Aorta (tissue), 5 donors: ENCODE measurements at regions not wholly inside any gene's neighbourhood (a gene's known extent, or its start where the extent isn't known, plus 50 kb on each side); places are given as distances from the start of the nearest gene placed in this dataset.

Experiments
- ATAC-seq: fragments of 200-7000 bp; cut with Tn5 transposase; one replicate; pipeline ENCODE4 v1.9.1; 2022; ENCODE audit warnings: moderate library complexity; ENCODE audit not compliant: low FRiP score
- DNase-seq, 2 donors: peaks; one replicate each; pipeline ENCODE4 v3.0.0-alpha.2; 2020
- H3K27ac ChIP-seq, 2 donors: one replicate each; pipeline ENCODE4 v1.5.1; 2013; ENCODE audit warnings: low read length in 2 of 2, mild to moderate bottlenecking in 2 of 2, moderate library complexity in 2 of 2, control low read depth in 1 of 2, inconsistent platforms in 1 of 2, low read depth in 1 of 2
- H3K27me3 ChIP-seq, 2 donors: one replicate each; pipeline ENCODE4 v1.6.1; 2013; ENCODE audit warnings: control low read depth in 1 of 2, low read length in 1 of 2, mild to moderate bottlenecking in 1 of 2, moderate library complexity in 1 of 2; ENCODE audit not compliant: insufficient read depth in 2 of 2, control insufficient read depth in 1 of 2
- H3K36me3 ChIP-seq, 2 donors: one replicate each; pipeline ENCODE4 v1.6.1; 2013; ENCODE audit warnings: control low read depth in 1 of 2, low read length in 1 of 2, mild to moderate bottlenecking in 1 of 2; ENCODE audit not compliant: insufficient read depth in 2 of 2, control insufficient read depth in 1 of 2
- H3K4me1 ChIP-seq, 2 donors: one replicate each; pipeline ENCODE4 v1.6.1; 2013; ENCODE audit warnings: low read length in 2 of 2, control low read depth in 1 of 2, mild to moderate bottlenecking in 1 of 2, moderate library complexity in 1 of 2; ENCODE audit not compliant: insufficient read depth in 2 of 2, control insufficient read depth in 1 of 2
- H3K4me3 ChIP-seq, 2 donors: one replicate each; pipeline ENCODE4 v1.5.1; 2013; ENCODE audit warnings: low read length in 2 of 2, control low read depth in 1 of 2, mild to moderate bottlenecking in 1 of 2
- H3K9me3 ChIP-seq: one replicate; pipeline ENCODE4 v1.6.1; 2013; ENCODE audit warnings: mild to moderate bottlenecking, low read length; ENCODE audit not compliant: control insufficient read depth
- WGBS, 2 donors: extraction: QIAGEN DNeasy Blood & Tissue Kit; methylation state at CpG; one replicate each; pipeline ENCODE4 v1.1.7; 2013; 5-methylcytosine and 5-hydroxymethylcytosine counted together
- intact Hi-C, 2 donors: fragments of 100-400 bp; cut with DNase I; formaldehyde crosslinking; loops; one replicate each; pipeline versions ENCODE4 v1.14.2 to v1.15.0; 2022
- donor health status: healthy with polysubstance abuse.
- donor health status: Bipolar disorder and iron deficiency.
- donor health status: DM: no; HTN: no; CAD: no.
- donor health status: DM: no; HTN: no; CAD: no.
- donor health status: DM: yes; HTN: yes; CAD: no.

DNA sequence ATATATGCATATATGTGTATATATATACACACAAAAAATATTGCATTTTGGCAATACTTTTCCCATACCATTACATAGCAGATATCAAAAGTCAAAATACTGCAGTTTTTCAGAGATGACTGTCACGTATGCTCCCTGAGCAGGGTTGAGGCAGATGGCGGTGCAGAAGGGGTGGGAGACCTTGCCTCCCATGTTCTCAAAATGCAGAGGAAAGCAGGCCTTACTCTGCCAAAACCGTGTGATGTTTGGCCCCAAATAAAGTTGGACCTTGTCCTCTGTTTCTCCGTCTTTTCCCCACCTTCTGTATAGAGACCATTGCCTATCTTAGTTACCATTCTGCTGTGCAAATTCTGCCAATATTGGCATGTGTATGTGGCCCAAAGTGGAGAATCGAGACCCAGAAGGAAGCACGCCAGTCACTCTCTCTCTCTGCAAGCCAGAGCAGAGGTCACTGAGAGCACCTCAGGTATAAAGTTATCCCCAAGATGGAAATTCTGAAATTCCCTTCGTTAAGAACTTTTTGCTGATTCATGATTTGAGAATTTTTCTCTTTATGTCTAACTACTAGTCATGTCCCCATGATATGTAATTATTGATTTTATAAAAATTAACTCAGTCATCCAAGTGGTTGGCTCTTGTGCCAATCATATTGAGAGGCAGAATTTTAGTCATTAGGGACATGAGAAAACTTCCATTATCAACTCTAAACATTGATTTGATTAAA, 898.8 kb downstream of the EPHA4 start:
- 86 to 88% methylated on average over 7 of the region's 7 CpGs for WGBS, 2 donors
- Histone ChIP-seq H3K4me3 (no peak overlapping the region), H3K27ac (no peak overlapping the region), H3K4me1 (no peaks in the 10 kb centered on the region), H3K27me3 (peaks cover 0 to 1% of the 10 kb centered on the region in 2 donors), H3K9me3 (no peaks in the 10 kb centered on the region), H3K36me3 (no peaks in the 10 kb centered on the region)
- ATAC-seq (no peak), DNase-seq (no peak)
- intact Hi-C loops = no loop called here

DNA sequence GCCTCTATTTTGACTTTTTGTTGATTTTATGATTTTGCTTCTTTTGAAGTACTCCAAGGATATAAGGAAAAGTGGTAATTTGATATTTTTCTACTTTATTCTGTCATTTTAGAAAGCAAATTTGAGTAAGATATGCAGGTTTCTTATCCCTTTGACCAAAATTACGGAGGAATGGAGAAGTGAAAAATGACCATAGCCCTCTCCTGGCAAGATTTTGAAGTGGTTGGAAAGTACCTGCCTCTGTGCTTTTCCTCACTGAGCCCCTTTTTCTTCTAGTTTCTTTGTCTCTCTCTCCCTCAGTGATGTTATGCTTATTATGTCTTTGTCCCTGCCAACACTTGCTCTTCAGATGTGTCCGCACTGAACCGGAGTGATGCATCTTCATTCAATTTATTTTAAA, 898.1 kb downstream of the EPHA4 start:
- H3K36me3 ChIP-seq = no peaks in the 10 kb centered on the region
- DNase-seq (no peak), ATAC-seq (no peak)
- no peak overlapping the region for H3K27ac ChIP-seq
- peaks cover 0 to 1% of the 10 kb centered on the region in 2 donors for H3K27me3 ChIP-seq
- no peak overlapping the region for H3K4me3 ChIP-seq
- no peaks in the 10 kb centered on the region for H3K9me3 ChIP-seq
- WGBS, 2 donors = 90 to 95% methylated on average over 3 of the region's 3 CpGs
- no peaks in the 10 kb centered on the region for H3K4me1 ChIP-seq
- intact Hi-C loops = no loop called here

DNA sequence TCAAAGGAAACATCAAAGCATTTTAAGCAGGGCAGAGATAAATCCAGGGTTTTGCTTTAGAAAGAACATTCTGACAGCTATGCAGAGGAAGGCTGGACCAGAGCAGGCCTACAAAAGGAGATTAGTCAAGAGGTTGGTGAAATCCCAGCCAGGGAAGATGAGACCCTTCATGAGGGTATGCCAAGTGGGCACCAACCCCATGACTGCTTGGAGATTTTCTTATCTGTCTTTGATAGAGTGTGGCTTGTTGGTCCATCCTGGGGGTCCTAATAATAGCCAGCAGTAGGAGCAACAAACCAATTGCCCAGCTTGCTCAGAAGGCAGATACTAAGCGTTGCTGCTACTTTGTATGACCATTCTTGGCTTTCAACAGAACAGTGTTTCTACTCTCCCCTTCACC, 895.4 kb downstream of the EPHA4 start:
- no peak for DNase-seq
- 94 to 95% methylated on average over 1 of the region's 1 CpG for WGBS, 2 donors
- Histone ChIP-seq H3K4me3 (no peak overlapping the region), H3K9me3 (no peaks in the 10 kb centered on the region), H3K27me3 (peaks cover 0 to 1% of the 10 kb centered on the region in 2 donors), H3K4me1 (no peaks in the 10 kb centered on the region), H3K27ac (no peak overlapping the region), H3K36me3 (no peaks in the 10 kb centered on the region)
- intact Hi-C loops = no loop called here
- ATAC-seq = no peak

DNA sequence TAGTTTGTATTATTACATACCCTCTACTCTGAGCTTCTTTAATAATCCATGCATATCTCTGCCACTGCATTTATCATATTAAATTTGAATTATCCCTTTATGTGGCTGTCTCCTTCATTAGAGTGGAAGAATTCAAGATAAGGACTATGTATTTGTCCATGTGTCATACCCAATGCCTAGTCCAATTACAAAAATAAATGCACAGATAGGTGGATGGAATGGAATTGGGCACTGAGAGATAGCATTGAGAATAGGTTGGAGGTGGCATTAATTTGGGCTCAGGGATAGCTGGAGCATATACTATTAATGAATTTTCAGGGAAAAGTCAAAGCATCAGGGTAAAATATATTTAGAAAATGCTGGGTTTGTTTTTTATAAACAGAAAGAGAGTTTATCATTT, 893.2 kb downstream of the EPHA4 start:
- Histone ChIP-seq H3K4me3 (no peak overlapping the region), H3K27me3 (peaks cover 0 to 1% of the 10 kb centered on the region in 2 donors), H3K9me3 (no peaks in the 10 kb centered on the region), H3K36me3 (no peaks in the 10 kb centered on the region), H3K27ac (no peak overlapping the region), H3K4me1 (no peaks in the 10 kb centered on the region)
- ATAC-seq (no peak), DNase-seq (no peak)
- intact Hi-C loops = no loop called here

DNA sequence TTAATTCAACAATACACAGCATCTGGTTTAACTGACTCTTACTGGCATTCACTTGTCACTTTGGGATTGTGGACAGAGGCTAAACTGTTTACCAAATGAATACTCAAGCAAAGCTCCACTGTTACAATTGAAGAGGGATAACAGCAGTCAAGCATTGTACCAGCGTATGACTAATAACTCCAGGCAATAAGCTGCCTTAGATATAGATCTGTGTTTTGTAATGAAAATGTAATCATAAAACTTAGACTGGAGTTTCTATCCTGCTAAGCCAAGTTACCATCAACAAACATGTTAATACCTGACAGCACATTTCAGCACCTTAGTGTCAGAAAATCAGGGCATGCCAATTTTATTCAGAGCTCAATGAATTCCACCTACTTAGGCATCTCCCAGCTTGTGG, 889.5 kb downstream of the EPHA4 start:
- ATAC-seq (no peak), DNase-seq (no peak)
- no peaks in the 10 kb centered on the region for H3K27me3 ChIP-seq
- no peaks in the 10 kb centered on the region for H3K9me3 ChIP-seq
- no peaks in the 10 kb centered on the region for H3K4me1 ChIP-seq
- no peak overlapping the region for H3K27ac ChIP-seq
- H3K4me3 ChIP-seq = no peak overlapping the region
- intact Hi-C loops = loop anchor here in 1 of 2 donors (10.0 kb wide), 1 partner anchor 1282 kb away; no protein-coding TSS in a partner anchor
- no peaks in the 10 kb centered on the region for H3K36me3 ChIP-seq
- 88 to 92% methylated on average over 1 of the region's 1 CpG for WGBS, 2 donors

DNA sequence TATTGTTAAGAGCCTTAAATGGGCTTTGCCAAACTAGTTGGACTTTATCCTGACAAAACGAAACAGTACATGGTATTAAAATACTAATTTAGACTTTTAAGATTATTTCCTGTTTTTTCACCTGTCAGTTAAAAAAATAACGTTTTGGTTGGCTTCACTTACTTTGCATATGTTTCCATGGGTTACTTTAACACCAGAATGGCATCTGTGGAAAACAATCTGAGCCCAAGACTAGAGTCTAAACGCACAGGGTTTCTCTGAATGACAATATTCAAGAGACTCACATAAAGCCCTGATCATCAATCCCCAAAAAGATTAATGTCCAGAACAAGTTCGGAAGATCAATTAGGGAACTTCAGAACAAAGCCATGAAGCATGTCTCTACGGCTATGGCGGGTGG, 888.0 kb downstream of the EPHA4 start:
- intact Hi-C loops = loop anchor here in 1 of 2 donors (10.0 kb wide), 1 partner anchor 1281 kb away; no protein-coding TSS in a partner anchor
- DNase-seq (no peak), ATAC-seq (no peak)
- H3K4me1 ChIP-seq = no peaks in the 10 kb centered on the region
- no peaks in the 10 kb centered on the region for H3K36me3 ChIP-seq
- H3K27ac ChIP-seq = no peak overlapping the region
- H3K27me3 ChIP-seq = no peaks in the 10 kb centered on the region
- WGBS, 2 donors = 41 to 46% methylated on average over 6 of the region's 6 CpGs
- no peaks in the 10 kb centered on the region for H3K9me3 ChIP-seq
- no peak overlapping the region for H3K4me3 ChIP-seq

DNA sequence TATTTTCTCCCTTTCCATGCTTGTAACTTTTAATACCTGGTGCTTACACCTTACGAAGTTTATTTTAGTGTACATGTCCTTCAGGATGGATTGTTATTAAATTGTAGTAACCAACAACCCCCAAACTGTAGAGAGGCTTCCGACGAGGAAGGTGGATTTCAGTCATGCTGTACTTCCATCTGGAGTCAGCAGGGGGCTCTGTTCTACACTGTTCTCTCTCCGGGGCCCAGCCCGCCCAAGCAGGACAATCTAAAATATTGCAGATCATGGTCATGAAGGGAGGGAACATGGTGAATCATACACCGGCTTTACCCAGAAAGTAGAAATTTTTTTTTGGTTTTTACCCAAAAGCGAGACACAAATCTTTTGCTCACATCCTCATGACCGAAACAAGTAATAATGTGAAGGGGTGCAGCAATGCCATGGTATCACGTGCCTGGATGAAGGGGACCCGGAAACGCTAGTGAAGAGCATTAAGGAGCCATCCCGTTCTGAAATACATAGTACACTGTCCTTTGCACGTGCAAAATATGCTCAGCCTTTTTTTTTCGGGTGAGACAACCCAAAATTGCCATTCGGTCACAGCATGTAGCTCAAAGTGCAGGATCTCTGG, 884.8 kb downstream of the EPHA4 start:
- Histone ChIP-seq H3K4me1 (no peaks in the 10 kb centered on the region), H3K27ac (no peak overlapping the region), H3K9me3 (no peaks in the 10 kb centered on the region), H3K36me3 (no peaks in the 10 kb centered on the region), H3K4me3 (no peak overlapping the region), H3K27me3 (no peaks in the 10 kb centered on the region)
- DNase-seq (peak; percentile 78 to 84), ATAC-seq (peak; percentile 86)
- 51 to 53% methylated on average over 15 of the region's 15 CpGs for WGBS, 2 donors
- intact Hi-C loops = loop anchor here (1.0 to 10.0 kb wide), 3 partner anchors 885 to 1277 kb away; partner anchors contain the start of gene EPHA4 (in 1 of the 2)

- H3K36me3 ChIP-seq = no peaks in the 10 kb centered on the region
- ATAC-seq (no peak), DNase-seq (no peak)
- H3K27me3 ChIP-seq = no peaks in the 10 kb centered on the region
- H3K27ac ChIP-seq = no peak overlapping the region
- no peaks in the 10 kb centered on the region for H3K9me3 ChIP-seq
- intact Hi-C loops = no loop called here
- 62 to 63% methylated on average over 6 of the region's 6 CpGs for WGBS, 2 donors
- H3K4me1 ChIP-seq = no peaks in the 10 kb centered on the region
- H3K4me3 ChIP-seq = no peak overlapping the region
Observed at GRCh38 chr2:220695397-220696279, 876.5 kb downstream of the EPHA4 start.
